HCT116 (cell line): ENCODE measurements at regions not wholly inside any gene's neighbourhood (a gene's known extent, or its start where the extent isn't known, plus 50 kb on each side); places are given as distances from the start of the nearest gene placed in this dataset.

ENCODE experiments used
- CTCF ChIP-seq, 3 experiments: fragments of 200-600 bp in 1 of 3; sonication (generic) in 1 of 3; IDR thresholded peaks in 2 of 3; conservative IDR thresholded peaks in 1 of 3; 2 replicates each; pipeline ENCODE4 v1.5.1; 2012 to 2017; ENCODE audit warnings: low read depth in 2 of 3, low read length in 2 of 3, antibody characterized with exemption in 1 of 3, borderline replicate concordance in 1 of 3, control low read depth in 1 of 3, mild to moderate bottlenecking in 1 of 3, mixed read lengths in 1 of 3, mixed run types in 1 of 3, moderate library complexity in 1 of 3; ENCODE audit not compliant: insufficient read depth in 1 of 3
- POLR2AphosphoS5 ChIP-seq: IDR thresholded peaks from 2 replicates; pipeline ENCODE4 v1.6.1; 2011; ENCODE audit warnings: mild to moderate bottlenecking, low read depth, low read length, moderate library complexity

- no peak for TF ChIP-seq POLR2AphosphoS5
- TF ChIP-seq CTCF (IDR thresholded peaks at IDR 0.05 in 2 of 3, conservative IDR thresholded peaks at IDR 0.05 in 1 of 3; ENCODE audit: borderline replicate concordance in 1 of 3, insufficient read depth in 1 of 3, low read depth in 2 of 3, low read length in 2 of 3), result no peak
These were observed 225.0 kb upstream of the NT5C1B start for GRCh38 chr2:18814387-18814786.
